ENCODE measurements at regions not wholly inside any gene's neighbourhood (a gene's known extent, or its start where the extent isn't known, plus 50 kb on each side); places are given as distances from the start of the nearest gene placed in this dataset.
"Not testable (repeated sequence)": the region's sequence is repeated elsewhere in the genome, so short reads cannot be mapped to it uniquely, and the experiment has no call there.

- not testable (repeated sequence) for FAIRE-seq
These were observed 192.3 kb downstream of the SPDYE17 start for GRCh38 chr7:76839879-76840278.

- not testable (repeated sequence) for FAIRE-seq
These were observed 192.9 kb downstream of the SPDYE17 start for GRCh38 chr7:76839214-76839613.

- not testable (repeated sequence) for FAIRE-seq
These were observed 193.8 kb downstream of the SPDYE17 start for GRCh38 chr7:76838357-76838756.

GRCh38 chr7:76829233-76829632, 202.2 kb upstream of the POMZP3 start:
- FAIRE-seq = not testable (repeated sequence)

- FAIRE-seq = not testable (repeated sequence)
These were observed 199.1 kb upstream of the POMZP3 start for GRCh38 chr7:76826181-76826580.

GRCh38 chr7:76809856-76810255, 182.8 kb upstream of the POMZP3 start:
- FAIRE-seq = not testable (repeated sequence)

- FAIRE-seq = not testable (repeated sequence)
These were observed 180.6 kb upstream of the POMZP3 start for GRCh38 chr7:76807588-76808100.

- peak; percentile 19 for FAIRE-seq
These were observed 179.4 kb upstream of the POMZP3 start for GRCh38 chr7:76806460-76806859.

- FAIRE-seq = not testable (repeated sequence)
These were observed 178.9 kb upstream of the POMZP3 start for GRCh38 chr7:76806010-76806409.

- FAIRE-seq = not testable (repeated sequence)
These were observed 178.2 kb upstream of the POMZP3 start for GRCh38 chr7:76805262-76805661.

- not testable (repeated sequence) for FAIRE-seq
These were observed 170.6 kb upstream of the POMZP3 start for GRCh38 chr7:76797639-76798038.

GRCh38 chr7:76780693-76781092, 153.6 kb upstream of the POMZP3 start:
- FAIRE-seq = not testable (repeated sequence)

GRCh38 chr7:76774279-76774678, 147.2 kb upstream of the POMZP3 start:
- not testable (repeated sequence) for FAIRE-seq

GRCh38 chr7:76771980-76772379, 144.9 kb upstream of the POMZP3 start:
- FAIRE-seq = not testable (repeated sequence)

- not testable (repeated sequence) for FAIRE-seq
These were observed 136.9 kb upstream of the POMZP3 start for GRCh38 chr7:76763977-76764376.

GRCh38 chr7:76760546-76761220, 133.6 kb upstream of the POMZP3 start:
- not testable (repeated sequence) for FAIRE-seq

- FAIRE-seq = not testable (repeated sequence)
These were observed 112.5 kb upstream of the POMZP3 start for GRCh38 chr7:76739538-76739937.

- FAIRE-seq = not testable (repeated sequence)
These were observed 109.6 kb upstream of the POMZP3 start for GRCh38 chr7:76736724-76737123.

GRCh38 chr7:76736091-76736490, 109.0 kb upstream of the POMZP3 start:
- FAIRE-seq = not testable (repeated sequence)

- FAIRE-seq = not testable (repeated sequence)
These were observed 108.6 kb upstream of the POMZP3 start for GRCh38 chr7:76735668-76736067.

- not testable (repeated sequence) for FAIRE-seq
These were observed 101.5 kb upstream of the POMZP3 start for GRCh38 chr7:76728571-76728974.

- not testable (repeated sequence) for FAIRE-seq
These were observed 96.8 kb upstream of the POMZP3 start for GRCh38 chr7:76723928-76724327.

- not testable (repeated sequence) for FAIRE-seq
These were observed 89.5 kb upstream of the POMZP3 start for GRCh38 chr7:76716551-76716950.

- not testable (repeated sequence) for FAIRE-seq
These were observed 85.8 kb upstream of the POMZP3 start for GRCh38 chr7:76712926-76713325.

- FAIRE-seq = not testable (repeated sequence)
These were observed 84.6 kb upstream of the POMZP3 start for GRCh38 chr7:76711648-76712047.

Data from G401.6 (cell line).